Keratinocyte (primary cell): ENCODE measurements at regions not wholly inside any gene's neighbourhood (a gene's known extent, or its start where the extent isn't known, plus 50 kb on each side); places are given as distances from the start of the nearest gene placed in this dataset.
"Not testable (repeated sequence)": the region's sequence is repeated elsewhere in the genome, so short reads cannot be mapped to it uniquely, and the experiment has no call there.

Experiments used
- DNase-seq: peaks from one replicate; pipeline ENCODE4 v3.0.0-alpha.2; 2011; ENCODE audit warnings: low read depth, missing footprints, low spot score
- FAIRE-seq: peaks from 2 replicates; lab custom pipeline; 2011; peaks lifted over from hg19 to GRCh38; lab: Jason Lieb, UNC
- H2AFZ ChIP-seq: 2 replicates; pipeline ENCODE4 v1.6.0; 2012; ENCODE audit warnings: low read length, control low read depth, inconsistent platforms; ENCODE audit not compliant: control insufficient read depth
- H3K27ac ChIP-seq: 2 replicates; pipeline ENCODE4 v1.5.1; 2011; ENCODE audit warnings: low read length; ENCODE audit not compliant: control insufficient read depth, insufficient read depth
- H3K27me3 ChIP-seq: 3 replicates; pipeline ENCODE4 v1.6.0; 2011; ENCODE audit warnings: low read length; ENCODE audit not compliant: control insufficient read depth, insufficient read depth; ENCODE audit errors: extremely low read depth
- H3K36me3 ChIP-seq, 2 experiments: 2 replicates in 1 of 2; 3 replicates in 1 of 2; pipeline ENCODE4 v1.5.1; 2011; ENCODE audit warnings: low read length in 2 of 2, mild to moderate bottlenecking in 1 of 2; ENCODE audit not compliant: control insufficient read depth in 2 of 2, insufficient read depth in 2 of 2; ENCODE audit errors: extremely low read depth in 1 of 2
- H3K4me1 ChIP-seq: 3 replicates; pipeline ENCODE4 v1.5.1; 2011; ENCODE audit warnings: low read length; ENCODE audit not compliant: control insufficient read depth, insufficient read depth; ENCODE audit errors: extremely low read depth
- H3K4me2 ChIP-seq: 3 replicates; pipeline ENCODE4 v1.6.0; 2011; ENCODE audit warnings: low read depth, low read length; ENCODE audit not compliant: control insufficient read depth, insufficient read depth; ENCODE audit errors: extremely low read depth
- H3K4me3 ChIP-seq, 3 experiments: fragments of 200-600 bp in 1 of 3; sonication (generic) in 1 of 3; 2 replicates in 2 of 3; 3 replicates in 1 of 3; pipeline ENCODE4 v1.5.1; 2011 to 2016; ENCODE audit warnings: low read length in 3 of 3, mild to moderate bottlenecking in 3 of 3, control low read depth in 2 of 3, inconsistent platforms in 1 of 3, low read depth in 1 of 3, mixed read lengths in 1 of 3, mixed run types in 1 of 3, moderate library complexity in 1 of 3; ENCODE audit not compliant: control insufficient read depth in 2 of 3, insufficient read depth in 2 of 3; ENCODE audit errors: extremely low read depth in 1 of 3
- H3K79me2 ChIP-seq: 2 replicates; pipeline ENCODE4 v1.6.0; 2012; ENCODE audit warnings: low read length; ENCODE audit not compliant: control insufficient read depth, insufficient read depth
- H3K9ac ChIP-seq: 3 replicates; pipeline ENCODE4 v1.6.0; 2011; ENCODE audit warnings: low read length; ENCODE audit not compliant: control insufficient read depth, insufficient read depth; ENCODE audit errors: extremely low read depth
- H3K9me1 ChIP-seq: 3 replicates; pipeline ENCODE4 v1.6.0; 2011; ENCODE audit warnings: low read length; ENCODE audit not compliant: control insufficient read depth, insufficient read depth; ENCODE audit errors: extremely low read depth
- H3K9me3 ChIP-seq: 2 replicates; pipeline ENCODE4 v1.5.1; 2012; ENCODE audit warnings: low read depth, low read length; ENCODE audit not compliant: control insufficient read depth
- H4K20me1 ChIP-seq: 3 replicates; pipeline ENCODE4 v1.6.0; 2011; ENCODE audit warnings: low read length; ENCODE audit not compliant: control insufficient read depth, insufficient read depth; ENCODE audit errors: extremely low read depth
- EZH2 ChIP-seq: IDR thresholded peaks from one replicate; pipeline ENCODE4 v1.6.1; 2012; ENCODE audit warnings: inconsistent platforms, mild to moderate bottlenecking, low read length, moderate library complexity
- dilution Hi-C: fragments of 300-500 bp; cut with MboI; formaldehyde crosslinking; loops from one replicate; pipeline ENCODE4 v1.7.0; 2020; ENCODE audit warnings: low sequenced_read_pairs; ENCODE audit not compliant: extremely low pct_ligation_motif_present
- TF ChIP-seq, protein P1 (sequence below), 3 experiments: IDR thresholded peaks in 1 of 3; conservative IDR thresholded peaks in 1 of 3; optimal IDR thresholded peaks in 1 of 3; 2 replicates in 2 of 3; 3 replicates in 1 of 3; pipeline versions ENCODE3 to v1.5.1; 2011; ENCODE audit warnings: low read length in 3 of 3, mild to moderate bottlenecking in 3 of 3, moderate library complexity in 2 of 3, control low read depth in 1 of 3, inconsistent platforms in 1 of 3; ENCODE audit not compliant: insufficient read depth in 2 of 3; ENCODE audit errors: extremely low read depth in 1 of 3

DNA sequence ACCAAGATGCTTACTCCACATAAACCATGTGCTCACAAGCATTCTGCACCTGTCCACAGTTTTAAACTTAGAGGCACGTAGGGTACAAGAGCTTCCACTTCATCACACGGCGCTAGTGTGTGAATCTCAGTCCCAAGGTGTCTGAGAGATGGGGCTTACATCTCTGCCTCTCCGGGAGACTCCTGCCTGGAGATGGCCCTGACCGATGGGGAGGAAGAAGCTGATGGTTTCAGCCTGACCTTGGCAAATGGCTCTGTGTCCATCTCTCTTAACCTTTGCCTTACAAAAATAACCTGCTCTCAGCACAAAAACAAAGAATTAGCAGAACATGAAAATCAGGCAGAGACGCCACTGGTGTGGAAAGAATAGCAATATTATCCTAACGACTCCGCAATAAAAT, 559.3 kb upstream of the B3GAT1 start:
- no peaks in the 10 kb centered on the region for H3K4me1 ChIP-seq
- no peak overlapping the region for H3K9ac ChIP-seq
- H3K27ac ChIP-seq: no peak overlapping the region
- H3K79me2 ChIP-seq: no peaks in the 10 kb centered on the region
- no peaks in the 10 kb centered on the region for H3K27me3 ChIP-seq
- no peaks in the 10 kb centered on the region for H3K9me1 ChIP-seq
- FAIRE-seq (no peak), DNase-seq (no peak)
- no peaks in the 10 kb centered on the region for H4K20me1 ChIP-seq
- H3K4me2 ChIP-seq: no peak overlapping the region
- H3K4me3 ChIP-seq: no peak overlapping the region
- peaks cover 5% of the 10 kb centered on the region for H3K9me3 ChIP-seq
- TF ChIP-seq, protein P1, sequence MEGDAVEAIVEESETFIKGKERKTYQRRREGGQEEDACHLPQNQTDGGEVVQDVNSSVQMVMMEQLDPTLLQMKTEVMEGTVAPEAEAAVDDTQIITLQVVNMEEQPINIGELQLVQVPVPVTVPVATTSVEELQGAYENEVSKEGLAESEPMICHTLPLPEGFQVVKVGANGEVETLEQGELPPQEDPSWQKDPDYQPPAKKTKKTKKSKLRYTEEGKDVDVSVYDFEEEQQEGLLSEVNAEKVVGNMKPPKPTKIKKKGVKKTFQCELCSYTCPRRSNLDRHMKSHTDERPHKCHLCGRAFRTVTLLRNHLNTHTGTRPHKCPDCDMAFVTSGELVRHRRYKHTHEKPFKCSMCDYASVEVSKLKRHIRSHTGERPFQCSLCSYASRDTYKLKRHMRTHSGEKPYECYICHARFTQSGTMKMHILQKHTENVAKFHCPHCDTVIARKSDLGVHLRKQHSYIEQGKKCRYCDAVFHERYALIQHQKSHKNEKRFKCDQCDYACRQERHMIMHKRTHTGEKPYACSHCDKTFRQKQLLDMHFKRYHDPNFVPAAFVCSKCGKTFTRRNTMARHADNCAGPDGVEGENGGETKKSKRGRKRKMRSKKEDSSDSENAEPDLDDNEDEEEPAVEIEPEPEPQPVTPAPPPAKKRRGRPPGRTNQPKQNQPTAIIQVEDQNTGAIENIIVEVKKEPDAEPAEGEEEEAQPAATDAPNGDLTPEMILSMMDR (optimal IDR thresholded peaks at IDR 0.05 in 1 of 3, IDR thresholded peaks at IDR 0.05 in 1 of 3, conservative IDR thresholded peaks at IDR 0.05 in 1 of 3; ENCODE audit: extremely low read depth in 1 of 3, insufficient read depth in 2 of 3, low read length in 3 of 3): no peak
- no peak for TF ChIP-seq EZH2
- no peaks in the 10 kb centered on the region for H3K36me3 ChIP-seq
- dilution Hi-C loops: no loop called here
- no peak overlapping the region for H2AFZ ChIP-seq

DNA sequence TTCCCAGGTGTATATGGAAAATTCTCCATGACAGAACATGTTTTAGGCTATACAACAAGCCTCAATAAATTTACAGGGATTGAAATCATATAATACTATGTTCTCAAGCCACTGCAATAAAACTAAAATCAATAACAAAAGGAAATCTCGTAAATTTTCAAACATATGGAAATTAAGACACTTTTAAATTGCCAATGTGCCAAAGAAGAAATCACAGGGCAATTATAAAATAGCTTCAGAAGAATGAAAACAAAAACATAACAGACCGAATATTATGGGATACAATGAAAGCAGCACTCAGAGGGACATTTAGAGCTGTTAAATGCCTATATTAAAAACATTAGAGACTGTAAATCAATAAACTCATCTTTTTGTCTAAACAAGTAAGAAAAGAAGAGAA, 555.7 kb upstream of the B3GAT1 start:
- Histone ChIP-seq H3K4me3 (no peak overlapping the region), H3K9me1 (no peaks in the 10 kb centered on the region), H3K4me1 (no peaks in the 10 kb centered on the region), H3K27ac (no peak overlapping the region), H3K36me3 (no peaks in the 10 kb centered on the region), H2AFZ (no peak overlapping the region), H3K79me2 (no peaks in the 10 kb centered on the region), H3K27me3 (no peaks in the 10 kb centered on the region), H3K4me2 (no peak overlapping the region), H4K20me1 (no peaks in the 10 kb centered on the region), H3K9ac (no peak overlapping the region), H3K9me3 (no peaks in the 10 kb centered on the region)
- DNase-seq: no peak
- TF ChIP-seq, protein P1 (optimal IDR thresholded peaks at IDR 0.05 in 1 of 3, IDR thresholded peaks at IDR 0.05 in 1 of 3, conservative IDR thresholded peaks at IDR 0.05 in 1 of 3; ENCODE audit: extremely low read depth in 1 of 3, insufficient read depth in 2 of 3, low read length in 3 of 3): no peak
- no peak for TF ChIP-seq EZH2
- FAIRE-seq: no peak
- dilution Hi-C loops: no loop called here

GRCh38 chr11:134961386-134961785, 549.3 kb upstream of the B3GAT1 start:
- H3K9me3 ChIP-seq, H3K27me3 ChIP-seq, H3K4me3 ChIP-seq, FAIRE-seq, H3K4me1 ChIP-seq, H3K79me2 ChIP-seq, H3K36me3 ChIP-seq, H3K27ac ChIP-seq, H4K20me1 ChIP-seq, DNase-seq, H2AFZ ChIP-seq, H3K4me2 ChIP-seq, H3K9ac ChIP-seq, dilution Hi-C loops, H3K9me1 ChIP-seq: not testable (repeated sequence)
